Mucosa of stomach (tissue), 1 donor: ENCODE measurements at regions not wholly inside any gene's neighbourhood (a gene's known extent, or its start where the extent isn't known, plus 50 kb on each side); places are given as distances from the start of the nearest gene placed in this dataset.

Experiments
- H3K27me3 ChIP-seq: one replicate; pipeline ENCODE4 v1.7.0; 2013; ENCODE audit warnings: mild to moderate bottlenecking, low read length; ENCODE audit not compliant: control insufficient read depth, insufficient read depth
- H3K36me3 ChIP-seq: one replicate; pipeline ENCODE4 v1.7.0; 2013; ENCODE audit warnings: low read length; ENCODE audit not compliant: control insufficient read depth, insufficient read depth
- H3K4me1 ChIP-seq: one replicate; pipeline ENCODE4 v1.7.0; 2013; ENCODE audit warnings: mild to moderate bottlenecking, low read length; ENCODE audit not compliant: control insufficient read depth, insufficient read depth
- H3K4me3 ChIP-seq: one replicate; pipeline ENCODE4 v1.7.0; 2013; ENCODE audit warnings: low read length
- H3K9ac ChIP-seq: one replicate; pipeline ENCODE4 v1.7.0; 2013; ENCODE audit warnings: mild to moderate bottlenecking, low read length, moderate library complexity
- H3K9me3 ChIP-seq: one replicate; pipeline ENCODE4 v1.7.0; 2013; ENCODE audit warnings: mild to moderate bottlenecking, low read length, moderate library complexity; ENCODE audit not compliant: control insufficient read depth
- donor health status: Pancreatic carcinoma.

GRCh38 chr2:134782792-134783191, 55.6 kb upstream of the ACMSD start:
- Histone ChIP-seq H3K9me3 (no peaks in the 10 kb centered on the region), H3K27me3 (no peaks in the 10 kb centered on the region), H3K4me1 (no peaks in the 10 kb centered on the region), H3K36me3 (no peaks in the 10 kb centered on the region), H3K9ac (no peak overlapping the region), H3K4me3 (no peak overlapping the region)

- no peaks in the 10 kb centered on the region for H3K9me3 ChIP-seq
- H3K27me3 ChIP-seq = no peaks in the 10 kb centered on the region
- H3K9ac ChIP-seq = no peak overlapping the region
- no peaks in the 10 kb centered on the region for H3K36me3 ChIP-seq
- H3K4me3 ChIP-seq = no peak overlapping the region
- no peaks in the 10 kb centered on the region for H3K4me1 ChIP-seq
Measured at GRCh38 chr2:134783912-134784311, 54.5 kb upstream of the ACMSD start.

- Histone ChIP-seq H3K9me3 (no peaks in the 10 kb centered on the region), H3K27me3 (no peaks in the 10 kb centered on the region), H3K4me3 (no peak overlapping the region), H3K4me1 (peaks cover 7% of the 10 kb centered on the region), H3K36me3 (no peaks in the 10 kb centered on the region), H3K9ac (no peak overlapping the region)
Measured at GRCh38 chr2:134785659-134786430, 52.6 kb upstream of the ACMSD start.

DNA sequence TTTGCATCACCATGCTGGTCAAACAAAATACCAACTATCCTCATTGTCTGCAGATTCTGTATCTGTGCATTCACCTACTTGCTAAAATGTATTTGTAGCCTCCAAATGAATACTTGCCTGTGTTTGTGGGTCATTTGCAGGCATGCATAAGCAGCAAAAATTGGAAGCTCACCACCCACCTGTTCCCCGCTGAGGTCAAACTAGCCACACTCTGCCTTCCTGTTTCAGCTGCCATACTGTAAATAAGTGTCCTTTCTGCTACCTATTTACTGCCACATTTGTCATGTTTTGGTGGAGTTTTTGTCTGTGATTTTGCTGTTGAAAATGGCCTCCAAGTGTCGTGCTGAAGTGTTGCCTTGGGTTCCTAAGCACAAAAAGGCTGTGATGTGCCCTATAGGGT, 50.0 kb upstream of the ACMSD start:
- Histone ChIP-seq H3K9ac (no peak overlapping the region), H3K9me3 (no peaks in the 10 kb centered on the region), H3K4me3 (no peak overlapping the region), H3K36me3 (no peaks in the 10 kb centered on the region), H3K4me1 (peaks cover 7% of the 10 kb centered on the region), H3K27me3 (no peaks in the 10 kb centered on the region)
